ENCODE measurements at regions not wholly inside any gene's neighbourhood (a gene's known extent, or its start where the extent isn't known, plus 50 kb on each side); places are given as distances from the start of the nearest gene placed in this dataset.

GRCh38 chr13:75180805-75181455, 301.0 kb downstream of the TBC1D4 start:
- no peak for TF ChIP-seq POLR2A (IDR thresholded peaks at IDR 0.05)
- TF ChIP-seq CTCF (IDR thresholded peaks at IDR 0.05): no peak
- TF ChIP-seq EP300 (IDR thresholded peaks at IDR 0.05): no peak

All from ovary (tissue), 3 donors.